Coronary artery (tissue), 2 donors: ENCODE measurements at regions not wholly inside any gene's neighbourhood (a gene's known extent, or its start where the extent isn't known, plus 50 kb on each side); places are given as distances from the start of the nearest gene placed in this dataset.
"Not testable (repeated sequence)": the region's sequence is repeated elsewhere in the genome, so short reads cannot be mapped to it uniquely, and the experiment has no call there.

ENCODE experiments used
- DNase-seq: peaks from one replicate; pipeline ENCODE4 v3.0.0-alpha.2; 2017; ENCODE audit warnings: low spot score
- H3K27ac ChIP-seq, 2 donors: fragments of 200-600 bp; sonication (generic); one replicate each; pipeline ENCODE4 v1.5.1; 2016 to 2019
- H3K4me3 ChIP-seq: fragments of 200-600 bp; sonication (generic); 2 replicates; pipeline ENCODE4 v1.5.1; 2016; ENCODE audit warnings: mild to moderate bottlenecking, moderate library complexity
- TF ChIP-seq, protein P1 (sequence below): fragments of 200-600 bp; sonication (generic); IDR thresholded peaks from one replicate; pipeline ENCODE4 v1.5.1; 2019; ENCODE audit warnings: antibody characterized with exemption

DNA sequence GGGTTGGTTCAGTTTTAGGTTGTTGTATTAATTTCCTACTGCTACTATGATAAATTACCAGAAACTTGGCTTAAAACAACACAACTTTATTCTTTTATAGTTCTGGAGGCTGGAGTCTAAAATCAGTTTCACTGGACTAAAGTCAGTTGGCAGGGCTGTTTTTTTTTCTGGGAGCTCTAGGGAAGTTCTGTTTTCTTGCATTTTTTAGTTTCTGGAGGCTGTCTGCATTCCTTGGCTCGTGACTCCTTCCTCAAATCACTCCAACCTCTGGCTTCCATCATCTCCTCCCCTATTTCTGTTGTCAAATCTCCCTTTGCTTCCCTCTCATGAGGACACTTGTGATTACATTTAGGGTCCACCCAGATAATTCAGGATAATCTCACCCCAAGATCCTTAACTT is 51.3 kb upstream of the SUB1 start:
- Histone ChIP-seq H3K4me3 (no peak overlapping the region), H3K27ac (no peak overlapping the region)
- no peak for DNase-seq
- TF ChIP-seq, protein P1, sequence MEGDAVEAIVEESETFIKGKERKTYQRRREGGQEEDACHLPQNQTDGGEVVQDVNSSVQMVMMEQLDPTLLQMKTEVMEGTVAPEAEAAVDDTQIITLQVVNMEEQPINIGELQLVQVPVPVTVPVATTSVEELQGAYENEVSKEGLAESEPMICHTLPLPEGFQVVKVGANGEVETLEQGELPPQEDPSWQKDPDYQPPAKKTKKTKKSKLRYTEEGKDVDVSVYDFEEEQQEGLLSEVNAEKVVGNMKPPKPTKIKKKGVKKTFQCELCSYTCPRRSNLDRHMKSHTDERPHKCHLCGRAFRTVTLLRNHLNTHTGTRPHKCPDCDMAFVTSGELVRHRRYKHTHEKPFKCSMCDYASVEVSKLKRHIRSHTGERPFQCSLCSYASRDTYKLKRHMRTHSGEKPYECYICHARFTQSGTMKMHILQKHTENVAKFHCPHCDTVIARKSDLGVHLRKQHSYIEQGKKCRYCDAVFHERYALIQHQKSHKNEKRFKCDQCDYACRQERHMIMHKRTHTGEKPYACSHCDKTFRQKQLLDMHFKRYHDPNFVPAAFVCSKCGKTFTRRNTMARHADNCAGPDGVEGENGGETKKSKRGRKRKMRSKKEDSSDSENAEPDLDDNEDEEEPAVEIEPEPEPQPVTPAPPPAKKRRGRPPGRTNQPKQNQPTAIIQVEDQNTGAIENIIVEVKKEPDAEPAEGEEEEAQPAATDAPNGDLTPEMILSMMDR = no peak

DNA sequence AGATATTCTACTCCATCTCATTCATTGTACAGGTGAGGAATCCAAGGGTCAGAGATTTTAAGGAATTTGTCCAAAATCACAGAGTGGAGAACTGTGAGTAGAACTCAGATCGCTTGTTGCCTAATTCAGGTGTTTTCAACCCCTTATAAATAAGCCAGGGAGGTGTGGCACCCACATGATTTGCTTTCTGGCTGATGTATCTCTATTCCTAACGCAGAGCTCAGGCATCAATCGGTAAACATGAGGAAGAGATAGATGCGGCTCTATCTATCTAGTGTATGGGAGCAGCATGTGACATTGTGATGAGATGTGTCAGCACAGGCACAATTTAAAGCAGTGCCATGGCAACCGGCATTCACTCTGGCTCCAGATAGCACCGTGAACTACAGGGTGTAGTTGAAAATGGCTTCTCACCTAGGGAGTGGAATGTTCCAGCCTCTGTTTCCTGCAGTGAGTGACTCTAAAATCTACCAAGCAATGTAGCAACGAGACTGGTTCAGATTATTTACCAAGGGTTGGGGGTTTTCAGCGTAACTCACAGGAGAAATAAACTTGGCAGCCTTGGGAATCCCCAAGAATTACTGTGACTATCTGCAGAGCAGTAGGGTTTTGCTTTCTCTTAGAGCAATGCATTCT is 53.4 kb upstream of the SUB1 start:
- DNase-seq = no peak
- TF ChIP-seq, protein P1 = no peak
- Histone ChIP-seq H3K4me3 (peak overlapping the region; percentile 10), H3K27ac (no peak overlapping the region)

DNA sequence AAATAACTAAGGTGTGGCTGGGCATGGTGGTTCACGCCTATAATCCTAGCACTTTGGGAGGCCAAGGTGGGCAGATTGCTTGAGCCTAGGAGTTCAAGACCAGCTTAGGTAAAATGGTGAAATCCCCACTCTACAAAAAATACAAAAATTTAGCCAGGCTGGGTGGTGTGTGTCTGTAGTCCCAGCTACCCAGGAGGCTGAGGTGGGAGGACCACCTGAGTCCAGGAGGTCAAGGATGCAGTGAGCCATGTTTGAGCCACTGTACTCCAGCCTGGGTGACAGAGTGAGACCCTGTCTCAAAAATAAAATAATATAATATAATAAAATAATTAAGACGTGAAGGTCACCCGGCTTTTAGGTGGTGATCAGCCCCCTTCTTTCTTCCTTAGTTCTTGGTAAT is 58.0 kb upstream of the SUB1 start:
- DNase-seq, H3K27ac ChIP-seq, H3K4me3 ChIP-seq: not testable (repeated sequence)

DNA sequence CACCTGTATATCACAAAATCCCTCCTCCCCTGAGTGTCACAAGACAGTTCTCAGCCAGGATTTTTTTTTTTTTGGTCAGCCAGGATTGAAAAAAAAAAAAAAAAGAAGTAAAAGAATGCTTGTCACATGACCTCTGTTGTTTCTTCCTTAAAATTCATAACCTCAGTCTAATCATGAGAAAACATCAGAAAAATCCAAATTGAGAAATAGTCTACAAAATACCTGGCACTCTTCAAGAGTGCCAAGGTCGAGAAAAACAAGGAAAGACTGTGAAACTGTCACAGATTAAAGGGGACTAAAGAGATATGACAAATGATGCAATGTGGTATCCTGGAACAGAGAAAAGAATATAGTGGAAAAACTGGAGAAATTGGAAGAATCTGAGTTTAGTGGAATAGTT is 58.5 kb upstream of the SUB1 start:
- no peak for DNase-seq
- TF ChIP-seq, protein P1 = no peak
- Histone ChIP-seq H3K4me3 (no peak overlapping the region), H3K27ac (no peak overlapping the region)

DNA sequence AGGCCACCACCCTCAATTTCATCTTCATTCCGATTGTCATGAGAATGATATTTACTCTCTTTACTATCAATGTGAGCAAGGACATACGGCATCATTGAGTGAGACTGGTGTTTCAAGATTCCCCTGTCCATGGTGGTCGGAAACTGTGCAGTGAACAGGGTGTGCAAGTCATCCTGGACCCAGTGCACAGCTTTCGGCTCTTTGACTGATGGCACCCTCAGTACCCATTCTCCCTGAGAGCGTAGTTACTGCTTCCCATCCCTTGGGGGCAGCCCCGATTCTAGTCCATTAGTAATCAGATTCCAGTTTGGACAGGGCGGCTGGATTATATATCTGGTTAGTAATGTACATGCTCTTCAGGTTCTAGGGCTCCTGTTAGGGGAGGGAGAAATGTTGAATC is 61.7 kb upstream of the SUB1 start:
- Histone ChIP-seq H3K4me3 (no peak overlapping the region), H3K27ac (no peak overlapping the region)
- no peak for DNase-seq
- TF ChIP-seq, protein P1 = no peak

DNA sequence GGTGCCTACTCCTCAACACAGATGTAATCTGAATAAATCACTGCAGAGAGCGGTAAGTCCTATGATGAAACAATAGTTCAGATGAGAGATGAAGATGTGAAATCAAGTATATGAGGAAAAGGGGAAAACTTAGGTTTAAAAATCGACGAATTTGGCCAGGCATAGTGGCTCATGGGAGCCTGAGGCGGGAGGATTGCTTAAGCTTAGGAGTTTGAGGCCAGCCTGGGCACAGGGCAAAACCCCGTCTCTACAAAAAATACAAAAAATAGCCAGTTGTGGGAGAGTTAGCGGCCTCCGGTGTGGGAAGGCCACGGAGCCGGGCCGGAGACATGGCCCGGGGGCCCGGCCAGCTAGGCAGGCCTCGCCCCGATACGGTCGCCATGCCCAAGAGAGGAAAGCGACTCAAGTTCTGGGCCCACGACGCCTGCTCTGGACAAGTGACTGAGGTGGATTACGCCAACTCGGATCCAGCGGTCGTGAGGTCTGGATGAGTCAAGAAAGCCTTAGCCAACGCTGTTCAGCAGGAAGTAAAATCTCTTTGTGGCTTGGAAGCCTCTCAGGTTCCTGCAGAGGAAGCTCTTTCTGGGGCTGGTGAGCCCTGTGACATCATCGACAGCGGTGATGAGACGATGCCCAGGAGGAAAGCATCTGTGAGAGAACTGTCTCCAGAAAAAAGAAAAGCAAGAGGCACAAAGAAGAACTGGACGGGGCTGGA is 62.8 kb upstream of the SUB1 start:
- TF ChIP-seq, protein P1 = no peak
- no peak overlapping the region for H3K4me3 ChIP-seq
- no peak for DNase-seq
- no peak overlapping the region for H3K27ac ChIP-seq

DNA sequence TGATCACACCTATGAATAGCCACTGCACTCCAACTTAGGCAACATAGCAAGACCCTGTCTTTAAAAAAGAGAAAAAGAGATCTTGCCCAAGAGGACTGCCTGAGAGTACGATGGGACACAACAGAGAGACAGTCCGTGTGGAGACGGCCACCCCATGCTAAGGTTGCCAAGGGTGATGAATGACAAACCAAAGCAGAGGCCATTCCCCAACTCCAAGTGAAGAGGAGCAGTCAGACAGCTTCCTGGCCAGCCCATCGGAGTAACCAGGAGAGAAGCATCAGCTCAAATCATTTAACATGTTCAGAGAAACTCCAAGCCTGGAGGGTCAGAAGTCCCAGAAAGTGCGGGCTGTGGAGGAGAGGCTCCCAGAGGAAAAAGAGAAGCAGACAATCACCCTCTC is 63.9 kb upstream of the SUB1 start:
- Histone ChIP-seq H3K4me3 (no peak overlapping the region), H3K27ac (no peak overlapping the region)
- TF ChIP-seq, protein P1 = no peak
- DNase-seq = no peak
